A673 (cell line): ENCODE measurements at regions not wholly inside any gene's neighbourhood (a gene's known extent, or its start where the extent isn't known, plus 50 kb on each side); places are given as distances from the start of the nearest gene placed in this dataset.

ENCODE experiments used
- BruUV-seq: library from RNA; stranded (reverse); fragments of 400-500 nt; replicated peaks from 2 replicates; lab custom pipeline; 2021; lab: Mats Ljungman, UMichigan
- CTCF ChIA-PET: fragments of 300-600 bp; sonication (Branson Sonifier 250); formaldehyde crosslinking; loops from one replicate; lab custom pipeline; 2022; ENCODE audit warnings: antibody characterized with exemption; lab: Charles Lee
- POLR2A ChIA-PET: fragments of 300-600 bp; sonication (Branson Sonifier 250); formaldehyde crosslinking; loops from one replicate; lab custom pipeline; 2022; ENCODE audit warnings: antibody characterized with exemption; ENCODE audit not compliant: low non-redundant PET; lab: Charles Lee
- DNase-seq: peaks from one replicate; pipeline ENCODE4 v3.0.0-alpha.2; 2015; ENCODE audit warnings: low spot score
- H3K27ac ChIP-seq: fragments of 200-600 bp; sonication (generic); 2 replicates; pipeline ENCODE4 v1.5.1; 2016; ENCODE audit warnings: mixed run types, low read depth, mild to moderate bottlenecking, mixed read lengths, antibody characterized with exemption, low read length; ENCODE audit not compliant: poor library complexity, severe bottlenecking
- H3K27me3 ChIP-seq: fragments of 200-600 bp; sonication (generic); replicated peaks from 2 replicates; pipeline ENCODE4 v1.6.1; 2017; ENCODE audit warnings: mixed run types, low read depth, mild to moderate bottlenecking, mixed read lengths, antibody characterized with exemption, low read length; ENCODE audit not compliant: insufficient read depth, poor library complexity
- H3K36me3 ChIP-seq: fragments of 200-600 bp; sonication (generic); 2 replicates; pipeline ENCODE4 v1.6.1; 2016; ENCODE audit warnings: mixed run types, mild to moderate bottlenecking, mixed read lengths, antibody characterized with exemption, low read length; ENCODE audit not compliant: insufficient read depth, poor library complexity, severe bottlenecking
- H3K4me1 ChIP-seq: fragments of 200-600 bp; sonication (generic); 2 replicates; pipeline ENCODE4 v1.6.1; 2017; ENCODE audit warnings: mixed run types, mild to moderate bottlenecking, mixed read lengths, antibody characterized with exemption, low read length; ENCODE audit not compliant: insufficient read depth, poor library complexity, severe bottlenecking
- H3K4me3 ChIP-seq: fragments of 200-600 bp; sonication (generic); 2 replicates; pipeline ENCODE4 v1.5.1; 2016; ENCODE audit warnings: low read depth, mixed run types, mild to moderate bottlenecking, mixed read lengths, low read length; ENCODE audit not compliant: poor library complexity, severe bottlenecking
- H3K9me3 ChIP-seq: fragments of 200-600 bp; sonication (generic); 2 replicates; pipeline ENCODE4 v1.6.1; 2016; ENCODE audit warnings: mixed run types, low read depth, mild to moderate bottlenecking, mixed read lengths, antibody characterized with exemption, low read length; ENCODE audit not compliant: poor library complexity, severe bottlenecking
- CTCF ChIP-seq: fragments of 300-800, 200-600 bp; sonication (generic); conservative IDR thresholded peaks from 2 replicates; pipeline ENCODE4 v1.5.1; 2017; ENCODE audit warnings: low read depth, mild to moderate bottlenecking, antibody characterized with exemption, low read length, moderate library complexity, mixed read lengths
- EZH2 ChIP-seq: fragments of 200-600 bp; sonication (generic); IDR thresholded peaks from 2 replicates; pipeline ENCODE4 v1.6.1; 2017; ENCODE audit warnings: borderline replicate concordance, low read depth, mild to moderate bottlenecking, mixed read lengths, antibody characterized with exemption, low read length; ENCODE audit not compliant: poor library complexity, severe bottlenecking
- intact Hi-C: fragments of 100-400 bp; cut with micrococcal nuclease; formaldehyde crosslinking; loops from one replicate; pipeline ENCODE4 v1.10.0; 2022; ENCODE audit not compliant: unreplicated experiment

GRCh38 chr5:100693481-100693880 is 158.3 kb downstream of the FAM174A start:
- no peak overlapping the region for H3K4me3 ChIP-seq
- TF ChIP-seq CTCF (no peak), EZH2 (no peak)
- ChIA-PET POLR2A (no interaction called here), CTCF (no interaction called here)
- H3K4me1 ChIP-seq: no peaks in the 10 kb centered on the region
- no peaks in the 10 kb centered on the region for H3K27me3 ChIP-seq
- no TSS peak for BruUV-seq
- DNase-seq: no peak
- no peaks in the 10 kb centered on the region for H3K36me3 ChIP-seq
- no peaks in the 10 kb centered on the region for H3K9me3 ChIP-seq
- intact Hi-C loops: no loop called here
- no peak overlapping the region for H3K27ac ChIP-seq

- DNase-seq: no peak
- no peaks in the 10 kb centered on the region for H3K4me1 ChIP-seq
- TF ChIP-seq EZH2: no peak
- TF ChIP-seq CTCF: no peak
- no peaks in the 10 kb centered on the region for H3K36me3 ChIP-seq
- H3K27me3 ChIP-seq: no peaks in the 10 kb centered on the region
- CTCF ChIA-PET: no interaction called here
- POLR2A ChIA-PET: no interaction called here
- intact Hi-C loops: no loop called here
- no TSS peak for BruUV-seq
- H3K27ac ChIP-seq: no peak overlapping the region
- no peak overlapping the region for H3K4me3 ChIP-seq
- H3K9me3 ChIP-seq: no peaks in the 10 kb centered on the region
Measured at GRCh38 chr5:100694100-100694499, 158.9 kb downstream of the FAM174A start.

- DNase-seq: no peak
- no peaks in the 10 kb centered on the region for H3K36me3 ChIP-seq
- H3K9me3 ChIP-seq: no peaks in the 10 kb centered on the region
- no peaks in the 10 kb centered on the region for H3K27me3 ChIP-seq
- no TSS peak for BruUV-seq
- TF ChIP-seq CTCF (peak; percentile 49), EZH2 (no peak)
- ChIA-PET POLR2A (no interaction called here), CTCF (no interaction called here)
- no peaks in the 10 kb centered on the region for H3K4me1 ChIP-seq
- intact Hi-C loops: no loop called here
- H3K27ac ChIP-seq: no peak overlapping the region
- no peak overlapping the region for H3K4me3 ChIP-seq
Measured at GRCh38 chr5:100697970-100698369, 162.8 kb downstream of the FAM174A start.
